ENCODE measurements at regions not wholly inside any gene's neighbourhood (a gene's known extent, or its start where the extent isn't known, plus 50 kb on each side); places are given as distances from the start of the nearest gene placed in this dataset.

- ChIA-PET POLR2A (ENCODE audit: low non-redundant PET) (no interaction called here), CTCF (no interaction called here)
- Histone ChIP-seq H3K4me3 (ENCODE audit: low read depth, low read length, poor library complexity, severe bottlenecking) (no peak overlapping the region), H3K36me3 (ENCODE audit: insufficient read depth, low read length, poor library complexity, severe bottlenecking) (no peaks in the 10 kb centered on the region), H3K9me3 (ENCODE audit: low read depth, low read length, poor library complexity, severe bottlenecking) (peaks cover 2% of the 10 kb centered on the region), H3K27me3 (replicated peaks; ENCODE audit: insufficient read depth, low read depth, low read length, poor library complexity) (no peaks in the 10 kb centered on the region), H3K4me1 (ENCODE audit: insufficient read depth, low read length, poor library complexity, severe bottlenecking) (no peaks in the 10 kb centered on the region), H3K27ac (ENCODE audit: low read depth, low read length, poor library complexity, severe bottlenecking) (no peak overlapping the region)
- intact Hi-C loops (cut with micrococcal nuclease; ENCODE audit: unreplicated experiment): no loop called here
- TF ChIP-seq, protein P1, sequence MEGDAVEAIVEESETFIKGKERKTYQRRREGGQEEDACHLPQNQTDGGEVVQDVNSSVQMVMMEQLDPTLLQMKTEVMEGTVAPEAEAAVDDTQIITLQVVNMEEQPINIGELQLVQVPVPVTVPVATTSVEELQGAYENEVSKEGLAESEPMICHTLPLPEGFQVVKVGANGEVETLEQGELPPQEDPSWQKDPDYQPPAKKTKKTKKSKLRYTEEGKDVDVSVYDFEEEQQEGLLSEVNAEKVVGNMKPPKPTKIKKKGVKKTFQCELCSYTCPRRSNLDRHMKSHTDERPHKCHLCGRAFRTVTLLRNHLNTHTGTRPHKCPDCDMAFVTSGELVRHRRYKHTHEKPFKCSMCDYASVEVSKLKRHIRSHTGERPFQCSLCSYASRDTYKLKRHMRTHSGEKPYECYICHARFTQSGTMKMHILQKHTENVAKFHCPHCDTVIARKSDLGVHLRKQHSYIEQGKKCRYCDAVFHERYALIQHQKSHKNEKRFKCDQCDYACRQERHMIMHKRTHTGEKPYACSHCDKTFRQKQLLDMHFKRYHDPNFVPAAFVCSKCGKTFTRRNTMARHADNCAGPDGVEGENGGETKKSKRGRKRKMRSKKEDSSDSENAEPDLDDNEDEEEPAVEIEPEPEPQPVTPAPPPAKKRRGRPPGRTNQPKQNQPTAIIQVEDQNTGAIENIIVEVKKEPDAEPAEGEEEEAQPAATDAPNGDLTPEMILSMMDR (conservative IDR thresholded peaks at IDR 0.05; ENCODE audit: low read depth, low read length): no peak
- no peak for TF ChIP-seq EZH2 (IDR thresholded peaks at IDR 0.05; ENCODE audit: borderline replicate concordance, low read depth, low read length, poor library complexity, severe bottlenecking)
- BruUV-seq (replicated peaks): no TSS peak
- no peak for DNase-seq (ENCODE audit: low spot score)
These were observed 657.5 kb upstream of the GJE1 start for GRCh38 chr6:141475259-141475658.

DNA sequence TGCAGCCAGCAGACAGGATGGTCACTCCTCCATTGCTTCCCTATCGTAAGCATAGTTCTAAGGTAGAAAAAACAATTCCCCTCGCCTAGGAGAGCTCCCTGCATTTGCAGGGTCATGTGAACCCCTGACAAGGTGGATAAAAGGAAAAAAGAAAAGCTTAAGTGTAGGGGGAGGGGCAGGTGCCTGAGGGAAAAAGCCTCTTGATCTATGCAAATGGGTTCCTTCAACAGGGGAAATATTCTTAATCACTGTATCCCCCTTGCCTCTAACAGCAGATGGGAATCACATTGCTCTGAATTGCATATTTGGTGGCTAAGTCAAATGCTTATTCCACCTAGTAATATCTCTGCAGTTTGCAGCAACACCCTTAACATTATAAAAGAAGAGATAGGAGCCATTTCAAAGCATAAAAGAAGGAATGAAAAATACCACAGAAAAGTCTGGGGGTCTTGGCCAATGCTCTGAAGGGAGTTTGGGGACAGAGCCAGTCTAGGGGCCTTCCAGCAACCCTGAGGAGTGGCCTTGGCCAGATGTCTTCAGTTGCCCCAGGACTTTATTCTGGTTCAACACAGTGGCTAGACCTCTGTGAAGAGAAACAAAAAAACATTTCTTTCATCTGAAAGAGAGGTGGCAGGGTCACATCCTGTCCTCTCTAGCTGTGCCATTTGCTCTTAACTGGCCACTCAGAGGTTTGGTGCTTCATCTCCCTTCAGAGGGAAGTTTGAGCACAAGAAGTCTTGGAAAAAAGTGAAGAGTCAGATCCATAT is 660.4 kb upstream of the GJE1 start:
- no peak for DNase-seq (ENCODE audit: low spot score)
- BruUV-seq (replicated peaks): no TSS peak
- TF ChIP-seq EZH2 (IDR thresholded peaks at IDR 0.05; ENCODE audit: borderline replicate concordance, low read depth, low read length, poor library complexity, severe bottlenecking): no peak
- TF ChIP-seq, protein P1 (conservative IDR thresholded peaks at IDR 0.05; ENCODE audit: low read depth, low read length): no peak

GRCh38 chr6:141470810-141471209 is 661.9 kb upstream of the GJE1 start:
- BruUV-seq (replicated peaks): no TSS peak
- POLR2A ChIA-PET (ENCODE audit: low non-redundant PET): no interaction called here

More for the DNA sequence above, 660.4 kb upstream of the GJE1 start:
- no peak overlapping the region for H3K27ac ChIP-seq (ENCODE audit: low read depth, low read length, poor library complexity, severe bottlenecking)
- no peaks in the 10 kb centered on the region for H3K36me3 ChIP-seq (ENCODE audit: insufficient read depth, low read length, poor library complexity, severe bottlenecking)
- H3K27me3 ChIP-seq (replicated peaks; ENCODE audit: insufficient read depth, low read depth, low read length, poor library complexity): no peaks in the 10 kb centered on the region
- CTCF ChIA-PET: no interaction called here
- no peak overlapping the region for H3K4me3 ChIP-seq (ENCODE audit: low read depth, low read length, poor library complexity, severe bottlenecking)
- H3K9me3 ChIP-seq (ENCODE audit: low read depth, low read length, poor library complexity, severe bottlenecking): peaks cover 4% of the 10 kb centered on the region
- no peaks in the 10 kb centered on the region for H3K4me1 ChIP-seq (ENCODE audit: insufficient read depth, low read length, poor library complexity, severe bottlenecking)
- intact Hi-C loops (cut with micrococcal nuclease; ENCODE audit: unreplicated experiment): no loop called here
- POLR2A ChIA-PET (ENCODE audit: low non-redundant PET): interaction anchor here (0.6 kb wide), 1 partner anchor 423 kb away, joined by 3 read pairs; no protein-coding TSS in a partner anchor

More at GRCh38 chr6:141470810-141471209, 661.9 kb upstream of the GJE1 start:
- Histone ChIP-seq H3K4me3 (ENCODE audit: low read depth, low read length, poor library complexity, severe bottlenecking) (no peak overlapping the region), H3K9me3 (ENCODE audit: low read depth, low read length, poor library complexity, severe bottlenecking) (peaks cover 4% of the 10 kb centered on the region), H3K27ac (ENCODE audit: low read depth, low read length, poor library complexity, severe bottlenecking) (no peak overlapping the region), H3K36me3 (ENCODE audit: insufficient read depth, low read length, poor library complexity, severe bottlenecking) (no peaks in the 10 kb centered on the region), H3K27me3 (replicated peaks; ENCODE audit: insufficient read depth, low read depth, low read length, poor library complexity) (no peaks in the 10 kb centered on the region), H3K4me1 (ENCODE audit: insufficient read depth, low read length, poor library complexity, severe bottlenecking) (no peaks in the 10 kb centered on the region)
- no peak for TF ChIP-seq EZH2 (IDR thresholded peaks at IDR 0.05; ENCODE audit: borderline replicate concordance, low read depth, low read length, poor library complexity, severe bottlenecking)
- TF ChIP-seq, protein P1 (conservative IDR thresholded peaks at IDR 0.05; ENCODE audit: low read depth, low read length): no peak
- intact Hi-C loops (cut with micrococcal nuclease; ENCODE audit: unreplicated experiment): no loop called here
- no peak for DNase-seq (ENCODE audit: low spot score)
- CTCF ChIA-PET: no interaction called here

Data from A673 (cell line).